ENCODE measurements at regions not wholly inside any gene's neighbourhood (a gene's known extent, or its start where the extent isn't known, plus 50 kb on each side); places are given as distances from the start of the nearest gene placed in this dataset.

DNA sequence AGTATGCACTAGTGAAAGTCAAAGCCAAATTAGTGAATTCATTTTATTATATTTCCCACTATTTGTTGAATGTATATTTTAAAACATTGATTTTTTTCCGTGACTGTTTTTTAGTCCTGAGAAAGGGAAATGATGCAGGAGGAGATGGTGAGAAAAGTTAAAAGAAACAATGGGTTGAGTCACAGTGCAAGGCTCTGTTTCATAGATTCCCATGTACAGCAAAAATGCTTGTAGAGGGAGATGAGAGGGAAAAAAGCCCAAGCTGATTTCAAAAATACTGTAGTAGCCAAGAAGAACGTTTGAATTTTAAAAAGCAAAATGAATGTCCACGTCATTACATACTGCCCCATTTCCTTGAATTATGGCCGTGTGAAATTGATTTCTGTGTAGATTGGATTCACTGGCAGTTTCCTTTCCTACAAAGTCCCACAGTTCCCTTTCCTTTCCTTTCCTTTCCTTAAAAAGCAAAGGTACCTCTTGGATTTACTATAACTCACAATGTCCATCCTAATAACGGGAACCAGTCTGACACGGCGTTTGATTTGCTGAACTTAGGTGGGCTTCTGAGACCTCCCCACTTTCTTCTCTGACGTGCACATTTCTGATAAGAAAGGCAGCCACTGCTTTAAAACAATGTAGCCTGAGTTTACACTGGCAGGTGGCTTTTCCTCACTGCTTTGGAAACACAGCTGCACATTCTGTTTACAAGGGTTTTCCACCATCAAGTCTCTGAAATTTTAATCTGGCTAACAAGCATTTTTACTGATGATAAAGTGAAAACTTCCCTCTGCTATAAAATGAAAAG, 63.7 kb downstream of the SPCS3 start:
- Histone ChIP-seq H3K4me1 (ENCODE audit: control insufficient read depth, insufficient read depth, low read length) (no peaks in the 10 kb centered on the region), H3K36me3 (ENCODE audit: control insufficient read depth in 2 of 2, insufficient read depth in 1 of 2, low read length in 2 of 2) (no peaks in the 10 kb centered on the region), H3K4me3 (ENCODE audit: low read depth, low read length) (no peak overlapping the region), H3K27ac (ENCODE audit: extremely low read depth, low read depth, low read length) (no peak overlapping the region), H3K9me3 (ENCODE audit: control insufficient read depth, insufficient read depth, low read depth, low read length) (no peaks in the 10 kb centered on the region)
- CTCF ChIA-PET, result interaction anchor here (0.7 to 1.4 kb wide), 2 partner anchors 59 to 664 kb away, joined by 4 read pairs; no protein-coding TSS in a partner anchor
- POLR2A ChIA-PET, result no interaction called here
- TF ChIP-seq, protein P1, sequence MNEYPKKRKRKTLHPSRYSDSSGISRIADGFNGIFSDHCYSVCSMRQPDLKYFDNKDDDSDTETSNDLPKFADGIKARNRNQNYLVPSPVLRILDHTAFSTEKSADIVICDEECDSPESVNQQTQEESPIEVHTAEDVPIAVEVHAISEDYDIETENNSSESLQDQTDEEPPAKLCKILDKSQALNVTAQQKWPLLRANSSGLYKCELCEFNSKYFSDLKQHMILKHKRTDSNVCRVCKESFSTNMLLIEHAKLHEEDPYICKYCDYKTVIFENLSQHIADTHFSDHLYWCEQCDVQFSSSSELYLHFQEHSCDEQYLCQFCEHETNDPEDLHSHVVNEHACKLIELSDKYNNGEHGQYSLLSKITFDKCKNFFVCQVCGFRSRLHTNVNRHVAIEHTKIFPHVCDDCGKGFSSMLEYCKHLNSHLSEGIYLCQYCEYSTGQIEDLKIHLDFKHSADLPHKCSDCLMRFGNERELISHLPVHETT (tag by site-specific recombination; IDR thresholded peaks at IDR 0.05), result no peak
- TF ChIP-seq ZNF501 (tag by site-specific recombination; IDR thresholded peaks at IDR 0.05) (no peak), TCF7L2 (IDR thresholded peaks at IDR 0.05; ENCODE audit: borderline replicate concordance, low read depth, low read length) (no peak), ZNF514 (tag by site-specific recombination; IDR thresholded peaks at IDR 0.05) (no peak), EGR2 (tag by site-specific recombination; IDR thresholded peaks at IDR 0.05; ENCODE audit: low read depth) (no peak), ZNF292 (tag by site-specific recombination; IDR thresholded peaks at IDR 0.05; ENCODE audit: borderline replicate concordance, low read depth) (no peak), GLI4 (tag by site-specific recombination; IDR thresholded peaks at IDR 0.05) (no peak), ZFHX2 (tag by site-specific recombination; conservative IDR thresholded peaks at IDR 0.05) (no peak), ZNF544 (tag by site-specific recombination; IDR thresholded peaks at IDR 0.05) (no peak), ZSCAN23 (tag by site-specific recombination; IDR thresholded peaks at IDR 0.05) (no peak)

DNA sequence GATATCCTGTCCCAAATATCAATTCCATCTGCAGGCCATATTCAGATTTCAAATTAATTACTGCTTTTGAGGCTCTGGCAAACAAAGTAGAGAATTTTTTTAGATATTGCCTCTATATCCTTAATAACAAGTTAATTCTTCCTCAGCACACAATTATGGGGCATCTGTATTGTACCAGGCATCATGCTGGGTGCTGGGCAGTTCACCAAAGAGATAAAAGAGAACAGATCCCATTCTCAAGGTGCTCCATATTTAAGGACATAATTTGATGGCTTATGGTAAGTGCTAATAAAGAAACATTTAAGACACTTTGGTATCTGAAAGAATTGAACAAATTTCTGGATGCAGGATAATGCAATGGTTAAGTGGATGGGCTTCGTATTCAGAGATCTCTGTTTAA, 65.8 kb downstream of the SPCS3 start:
- Histone ChIP-seq H3K27ac (ENCODE audit: extremely low read depth, low read depth, low read length) (no peak overlapping the region), H3K36me3 (ENCODE audit: control insufficient read depth in 2 of 2, insufficient read depth in 1 of 2, low read length in 2 of 2) (no peaks in the 10 kb centered on the region), H3K4me3 (ENCODE audit: low read depth, low read length) (no peak overlapping the region), H3K9me3 (ENCODE audit: control insufficient read depth, insufficient read depth, low read depth, low read length) (no peaks in the 10 kb centered on the region), H3K4me1 (ENCODE audit: control insufficient read depth, insufficient read depth, low read length) (no peaks in the 10 kb centered on the region)
- TF ChIP-seq ZNF274 (IDR thresholded peaks at IDR 0.05; ENCODE audit: low read length) (no peak), ZNF274 (tag by site-specific recombination; IDR thresholded peaks at IDR 0.05; ENCODE audit: borderline replicate concordance) (no peak), ZNF214 (tag by site-specific recombination; IDR thresholded peaks at IDR 0.05; ENCODE audit: borderline replicate concordance) (no peak), GLI2 (tag by site-specific recombination; IDR thresholded peaks at IDR 0.05; ENCODE audit: borderline replicate concordance, low read depth) (no peak), ZNF626 (tag by site-specific recombination; IDR thresholded peaks at IDR 0.05) (no peak), ZNF175 (tag by site-specific recombination; IDR thresholded peaks at IDR 0.05) (no peak), ZNF654 (tag by site-specific recombination; IDR thresholded peaks at IDR 0.05; ENCODE audit: low read depth) (no peak)
- TF ChIP-seq, protein P2, sequence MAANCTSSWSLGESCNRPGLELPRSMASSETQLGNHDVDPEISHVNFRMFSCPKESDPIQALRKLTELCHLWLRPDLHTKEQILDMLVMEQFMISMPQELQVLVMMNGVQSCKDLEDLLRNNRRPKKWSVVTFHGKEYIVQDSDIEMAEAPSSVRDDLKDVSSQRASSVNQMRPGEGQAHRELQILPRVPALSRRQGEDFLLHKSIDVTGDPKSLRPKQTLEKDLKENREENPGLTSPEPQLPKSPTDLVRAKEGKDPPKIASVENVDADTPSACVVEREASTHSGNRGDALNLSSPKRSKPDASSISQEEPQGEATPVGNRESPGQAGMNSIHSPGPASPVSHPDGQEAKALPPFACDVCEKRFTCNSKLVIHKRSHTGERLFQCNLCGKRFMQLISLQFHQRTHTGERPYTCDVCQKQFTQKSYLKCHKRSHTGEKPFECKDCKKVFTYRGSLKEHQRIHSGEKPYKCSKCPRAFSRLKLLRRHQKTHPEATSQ (tag by site-specific recombination; IDR thresholded peaks at IDR 0.05), result no peak
- TF ChIP-seq, protein P3, sequence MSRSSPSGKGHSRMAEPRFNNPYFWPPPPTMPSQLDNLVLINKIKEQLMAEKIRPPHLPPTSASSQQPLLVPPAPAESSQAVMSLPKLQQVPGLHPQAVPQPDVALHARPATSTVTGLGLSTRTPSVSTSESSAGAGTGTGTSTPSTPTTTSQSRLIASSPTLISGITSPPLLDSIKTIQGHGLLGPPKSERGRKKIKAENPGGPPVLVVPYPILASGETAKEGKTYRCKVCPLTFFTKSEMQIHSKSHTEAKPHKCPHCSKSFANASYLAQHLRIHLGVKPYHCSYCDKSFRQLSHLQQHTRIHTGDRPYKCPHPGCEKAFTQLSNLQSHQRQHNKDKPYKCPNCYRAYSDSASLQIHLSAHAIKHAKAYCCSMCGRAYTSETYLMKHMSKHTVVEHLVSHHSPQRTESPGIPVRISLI (tag by site-specific recombination; IDR thresholded peaks at IDR 0.05), result no peak
- TF ChIP-seq, protein P4, sequence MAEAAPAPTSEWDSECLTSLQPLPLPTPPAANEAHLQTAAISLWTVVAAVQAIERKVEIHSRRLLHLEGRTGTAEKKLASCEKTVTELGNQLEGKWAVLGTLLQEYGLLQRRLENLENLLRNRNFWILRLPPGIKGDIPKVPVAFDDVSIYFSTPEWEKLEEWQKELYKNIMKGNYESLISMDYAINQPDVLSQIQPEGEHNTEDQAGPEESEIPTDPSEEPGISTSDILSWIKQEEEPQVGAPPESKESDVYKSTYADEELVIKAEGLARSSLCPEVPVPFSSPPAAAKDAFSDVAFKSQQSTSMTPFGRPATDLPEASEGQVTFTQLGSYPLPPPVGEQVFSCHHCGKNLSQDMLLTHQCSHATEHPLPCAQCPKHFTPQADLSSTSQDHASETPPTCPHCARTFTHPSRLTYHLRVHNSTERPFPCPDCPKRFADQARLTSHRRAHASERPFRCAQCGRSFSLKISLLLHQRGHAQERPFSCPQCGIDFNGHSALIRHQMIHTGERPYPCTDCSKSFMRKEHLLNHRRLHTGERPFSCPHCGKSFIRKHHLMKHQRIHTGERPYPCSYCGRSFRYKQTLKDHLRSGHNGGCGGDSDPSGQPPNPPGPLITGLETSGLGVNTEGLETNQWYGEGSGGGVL (tag by site-specific recombination; IDR thresholded peaks at IDR 0.05), result no peak
- ChIA-PET POLR2A (no interaction called here), CTCF (no interaction called here)
